ENCODE measurements at regions not wholly inside any gene's neighbourhood (a gene's known extent, or its start where the extent isn't known, plus 50 kb on each side); places are given as distances from the start of the nearest gene placed in this dataset.

DNA sequence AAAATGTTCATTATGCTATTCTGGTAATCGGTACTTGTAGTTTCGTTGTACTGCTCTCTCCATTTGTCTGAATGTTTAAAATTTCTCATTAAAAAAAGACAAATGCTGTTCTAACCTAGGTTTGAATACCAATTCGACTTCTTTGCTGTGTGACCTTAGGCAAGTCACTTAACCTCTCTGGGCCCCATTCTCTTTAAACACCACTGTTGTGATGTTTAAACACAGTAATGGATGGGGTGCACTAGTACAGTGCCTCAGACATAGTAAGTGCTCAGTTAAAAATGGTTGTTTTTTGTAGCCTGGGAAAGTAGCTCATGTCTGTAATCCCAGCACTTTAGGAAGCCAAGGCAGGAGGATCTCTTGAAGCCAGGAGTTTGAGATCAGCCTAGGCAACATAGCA, 138.5 kb downstream of the MRPL14 start:
- TF ChIP-seq, protein P1, sequence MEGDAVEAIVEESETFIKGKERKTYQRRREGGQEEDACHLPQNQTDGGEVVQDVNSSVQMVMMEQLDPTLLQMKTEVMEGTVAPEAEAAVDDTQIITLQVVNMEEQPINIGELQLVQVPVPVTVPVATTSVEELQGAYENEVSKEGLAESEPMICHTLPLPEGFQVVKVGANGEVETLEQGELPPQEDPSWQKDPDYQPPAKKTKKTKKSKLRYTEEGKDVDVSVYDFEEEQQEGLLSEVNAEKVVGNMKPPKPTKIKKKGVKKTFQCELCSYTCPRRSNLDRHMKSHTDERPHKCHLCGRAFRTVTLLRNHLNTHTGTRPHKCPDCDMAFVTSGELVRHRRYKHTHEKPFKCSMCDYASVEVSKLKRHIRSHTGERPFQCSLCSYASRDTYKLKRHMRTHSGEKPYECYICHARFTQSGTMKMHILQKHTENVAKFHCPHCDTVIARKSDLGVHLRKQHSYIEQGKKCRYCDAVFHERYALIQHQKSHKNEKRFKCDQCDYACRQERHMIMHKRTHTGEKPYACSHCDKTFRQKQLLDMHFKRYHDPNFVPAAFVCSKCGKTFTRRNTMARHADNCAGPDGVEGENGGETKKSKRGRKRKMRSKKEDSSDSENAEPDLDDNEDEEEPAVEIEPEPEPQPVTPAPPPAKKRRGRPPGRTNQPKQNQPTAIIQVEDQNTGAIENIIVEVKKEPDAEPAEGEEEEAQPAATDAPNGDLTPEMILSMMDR (IDR thresholded peaks at IDR 0.05; ENCODE audit: insufficient read depth, low read length, poor library complexity, severe bottlenecking) = no peak
- no peak for TF ChIP-seq EZH2phosphoT487 (conservative IDR thresholded peaks at IDR 0.05; ENCODE audit: low read length)

All from SU-DHL-6 (cell line).